HepG2 (cell line): ENCODE measurements at regions not wholly inside any gene's neighbourhood (a gene's known extent, or its start where the extent isn't known, plus 50 kb on each side); places are given as distances from the start of the nearest gene placed in this dataset.

Experiments
- ATAC-seq: fragments of 200-7000 bp; cut with Tn5 transposase; 3 replicates; pipeline ENCODE4 v1.9.1; 2020; ENCODE audit warnings: mild to moderate bottlenecking, moderate library complexity
- BruUV-seq: library from RNA; stranded (reverse); fragments of 400-500 nt; replicated peaks from 2 replicates; lab custom pipeline; 2021; lab: Mats Ljungman, UMichigan
- CTCF ChIA-PET: fragments of 300-600 bp; formaldehyde crosslinking; extraction: SDS; loops from one replicate; lab custom pipeline; 2021; ENCODE audit warnings: low total read pairs, inconsistent platforms, low intra/inter-chr PET ratio; lab: Yijun Ruan, JAX
- POLR2A ChIA-PET: fragments of 350-600 bp; sonication (Branson Sonifier 250); formaldehyde crosslinking; loops from one replicate; lab custom pipeline; 2020; ENCODE audit warnings: antibody characterized with exemption, inconsistent platforms; lab: Yijun Ruan, JAX
- DNase-seq: peaks from one replicate; pipeline ENCODE4 v3.0.0-alpha.2; 2015; ENCODE audit warnings: low spot score
- FAIRE-seq: peaks from 3 replicates; lab custom pipeline; 2011; peaks lifted over from hg19 to GRCh38; lab: Jason Lieb, UNC
- H2AFZ ChIP-seq: one replicate; pipeline ENCODE4 v1.6.1; 2011; ENCODE audit warnings: low read length, inconsistent platforms
- H3K27ac ChIP-seq: fragments of 300-600 bp; 3 replicates; pipeline ENCODE4 v1.8.0; 2011; ENCODE audit warnings: mixed run types, mild to moderate bottlenecking, mixed read lengths, low read length, inconsistent platforms; ENCODE audit not compliant: insufficient read depth; ENCODE audit errors: extremely low read length
- H3K27me3 ChIP-seq, 2 experiments: fragments of 200-600 bp in 1 of 2; 2 replicates in 1 of 2; 3 replicates in 1 of 2; pipeline versions ENCODE4 v1.6.0 to v1.8.0; 2011; ENCODE audit warnings: low read length in 2 of 2, mild to moderate bottlenecking in 2 of 2, moderate library complexity in 2 of 2, inconsistent platforms in 1 of 2; ENCODE audit not compliant: insufficient read depth in 2 of 2, control insufficient read depth in 1 of 2
- H3K36me3 ChIP-seq, 2 experiments: fragments of 200-600 bp in 1 of 2; replicated peaks in 1 of 2; 2 replicates in 1 of 2; 3 replicates in 1 of 2; pipeline versions ENCODE4 v1.5.1 to v1.8.0; 2011; ENCODE audit warnings: low read length in 2 of 2, inconsistent platforms in 1 of 2; ENCODE audit not compliant: insufficient read depth in 2 of 2, control insufficient read depth in 1 of 2
- H3K4me1 ChIP-seq: 2 replicates; pipeline ENCODE4 v1.5.1; 2012; ENCODE audit warnings: low read length, inconsistent platforms; ENCODE audit not compliant: insufficient read depth
- H3K4me2 ChIP-seq: 2 replicates; pipeline ENCODE4 v1.6.0; 2011; ENCODE audit warnings: low read depth, low read length, inconsistent platforms
- H3K4me3 ChIP-seq, 3 experiments: fragments of 200-600 bp in 1 of 3; sonication (generic), shearing (Covaris generic) in 1 of 3; replicated peaks in 1 of 3; 2 replicates each; pipeline ENCODE4 v1.5.1; 2011 to 2016; ENCODE audit warnings: low read length in 3 of 3, inconsistent platforms in 2 of 3, low read depth in 2 of 3, mild to moderate bottlenecking in 2 of 3, control low read depth in 1 of 3, mixed read lengths in 1 of 3; ENCODE audit not compliant: insufficient read depth in 1 of 3
- H3K79me2 ChIP-seq: one replicate; pipeline ENCODE4 v1.6.1; 2011; ENCODE audit warnings: low read length, inconsistent platforms; ENCODE audit not compliant: insufficient read depth
- H3K9ac ChIP-seq: 2 replicates; pipeline ENCODE4 v1.6.0; 2011; ENCODE audit warnings: mild to moderate bottlenecking, low read depth, low read length, inconsistent platforms; ENCODE audit not compliant: insufficient read depth
- H3K9me3 ChIP-seq: 2 replicates; pipeline ENCODE4 v1.5.1; 2012; ENCODE audit warnings: mild to moderate bottlenecking, low read length
- H4K20me1 ChIP-seq: 2 replicates; pipeline ENCODE4 v1.6.0; 2011; ENCODE audit warnings: inconsistent platforms, mild to moderate bottlenecking, low read length, moderate library complexity; ENCODE audit not compliant: insufficient read depth
- CC2D1A ChIP-seq: sonication (generic); formaldehyde crosslinking; IDR thresholded peaks from 2 replicates; pipeline ENCODE4 v1.8.1; 2023; ENCODE audit warnings: mild to moderate bottlenecking, missing genetic modification reagents
- EP300 ChIP-seq, 3 experiments: sonication (generic) in 1 of 3; formaldehyde crosslinking in 1 of 3; IDR thresholded peaks; 2 replicates each; pipeline versions ENCODE4 v1.5.1 to v1.6.1; 2011 to 2020; ENCODE audit warnings: low read depth in 2 of 3, low read length in 2 of 3, borderline replicate concordance in 1 of 3, improper control_type of control experiment in 1 of 3, mild to moderate bottlenecking in 1 of 3, missing genetic modification reagents in 1 of 3, moderate library complexity in 1 of 3
- ETV5 ChIP-seq: IDR thresholded peaks from 2 replicates; pipeline ENCODE4 v1.6.1; 2018; ENCODE audit warnings: missing biosample characterization, missing genetic modification reagents, inconsistent platforms, borderline replicate concordance
- GABPA ChIP-seq, 2 experiments: IDR thresholded peaks; 2 replicates each; pipeline ENCODE4 v1.6.1; 2011 to 2016; ENCODE audit warnings: low read depth in 2 of 2, low read length in 1 of 2, missing biosample characterization in 1 of 2, missing genetic modification characterization in 1 of 2
- MAF1 ChIP-seq: sonication (generic); formaldehyde crosslinking; IDR thresholded peaks from 2 replicates; pipeline ENCODE4 v1.5.0; 2020; ENCODE audit warnings: missing genetic modification reagents, borderline replicate concordance
- NR2F1 ChIP-seq, 2 experiments: fragments of 450-650 bp in 1 of 2; formaldehyde crosslinking in 1 of 2; IDR thresholded peaks; 2 replicates each; pipeline versions ENCODE4 v1.5.0 to v1.6.1; 2016 to 2020; ENCODE audit warnings: mild to moderate bottlenecking in 1 of 2, missing compliant biosample characterization in 1 of 2, missing genetic modification reagents in 1 of 2, moderate library complexity in 1 of 2
- PRPF4 ChIP-seq: fragments of 200-400 bp; formaldehyde crosslinking; IDR thresholded peaks from 2 replicates; pipeline ENCODE4 v1.6.1; 2016; ENCODE audit warnings: low read length, low read depth; ENCODE audit not compliant: poor library complexity, severe bottlenecking
- SCMH1 ChIP-seq: sonication (generic); formaldehyde crosslinking; IDR thresholded peaks from 2 replicates; pipeline ENCODE4 v1.9.0; 2021; ENCODE audit warnings: missing genetic modification reagents, mild to moderate bottlenecking, borderline replicate concordance
- SETDB1 ChIP-seq: sonication (generic); formaldehyde crosslinking; IDR thresholded peaks from 2 replicates; pipeline ENCODE4 v1.5.1; 2020; ENCODE audit warnings: missing genetic modification reagents, mild to moderate bottlenecking, borderline replicate concordance
- SMC3 ChIP-seq: IDR thresholded peaks from 2 replicates; pipeline ENCODE4 v1.6.1; 2011; ENCODE audit warnings: low read length, improper control_type of control experiment
- TP53 ChIP-seq: sonication (generic); formaldehyde crosslinking; conservative IDR thresholded peaks from 2 replicates; pipeline ENCODE4 v1.4.0; 2020; ENCODE audit warnings: missing genetic modification reagents
- TRIM22 ChIP-seq: fragments of 450-650 bp; IDR thresholded peaks from 2 replicates; pipeline ENCODE4 v1.6.1; 2017
- XRCC5 ChIP-seq: fragments of 200-400 bp; formaldehyde crosslinking; optimal IDR thresholded peaks from 2 replicates; pipeline ENCODE3; 2017; ENCODE audit warnings: mild to moderate bottlenecking, low read length
- ZNF33A ChIP-seq: sonication (generic); formaldehyde crosslinking; IDR thresholded peaks from 2 replicates; pipeline ENCODE4 v1.5.1; 2020; ENCODE audit warnings: missing genetic modification reagents, mild to moderate bottlenecking, moderate library complexity, borderline replicate concordance
- ZNF549 ChIP-seq: sonication (generic); formaldehyde crosslinking; IDR thresholded peaks from 2 replicates; pipeline ENCODE4 v1.5.0; 2020; ENCODE audit warnings: missing genetic modification reagents
- ZNF674 ChIP-seq: sonication (generic); formaldehyde crosslinking; IDR thresholded peaks from 2 replicates; pipeline ENCODE4 v1.5.0; 2020; ENCODE audit warnings: low read depth, mild to moderate bottlenecking, missing genetic modification reagents
- ZNF790 ChIP-seq: sonication (generic); formaldehyde crosslinking; IDR thresholded peaks from 2 replicates; pipeline ENCODE4 v1.8.0; 2022; ENCODE audit warnings: missing genetic modification reagents, mild to moderate bottlenecking, borderline replicate concordance
- WGBS: methylation state at CpG from one replicate; pipeline ENCODE4 v1.1.6; 2017; ENCODE audit warnings: low lambda C conversion rate; 5-methylcytosine and 5-hydroxymethylcytosine counted together
- in situ Hi-C: cut with HindIII; loops from 2 replicates; pipeline ENCODE4 v1.10.0; 2017; ENCODE audit warnings: low pct_unique_long_range_greater_than_20kb; ENCODE audit not compliant: extremely low pct_ligation_motif_present
- intact Hi-C: fragments of 100-400 bp; cut with micrococcal nuclease; formaldehyde crosslinking; loops from one replicate; pipeline ENCODE4 v1.10.0; 2022; ENCODE audit not compliant: unreplicated experiment

GRCh38 chr11:10365045-10365444 is 60.2 kb downstream of the ADM start:
- no peak for ATAC-seq
- Histone ChIP-seq H3K36me3 (no peaks in the 10 kb centered on the region), H3K27me3 (no peaks in the 10 kb centered on the region), H3K79me2 (no peaks in the 10 kb centered on the region), H3K4me1 (peaks cover 15% of the 10 kb centered on the region), H4K20me1 (no peaks in the 10 kb centered on the region), H3K27ac (no peak overlapping the region), H3K4me3 (no peak overlapping the region), H2AFZ (no peak overlapping the region), H3K9ac (no peak overlapping the region), H3K9me3 (no peaks in the 10 kb centered on the region), H3K4me2 (no peak overlapping the region)
- TF ChIP-seq SCMH1 (CRISPR knock-in tag) (no peak), ZNF33A (CRISPR knock-in tag) (no peak), ZNF549 (CRISPR knock-in tag) (no peak), MAF1 (CRISPR knock-in tag) (no peak), XRCC5 (no peak), NR2F1 (CRISPR knock-in tag; IDR thresholded peaks at IDR 0.05) (no peak), TRIM22 (no peak), CC2D1A (no peak), SETDB1 (CRISPR knock-in tag) (no peak), PRPF4 (no peak), ETV5 (CRISPR knock-in tag) (no peak), ZNF674 (CRISPR knock-in tag) (no peak), ZNF790 (CRISPR knock-in tag) (no peak), GABPA (IDR thresholded peaks at IDR 0.05; ENCODE audit: low read depth, low read length) (no peak), GABPA (CRISPR knock-in tag; IDR thresholded peaks at IDR 0.05; ENCODE audit: low read depth) (no peak), EP300 (IDR thresholded peaks at IDR 0.05; ENCODE audit: low read depth in 2 of 2, low read length in 2 of 2) (no peak), EP300 (CRISPR knock-in tag; IDR thresholded peaks at IDR 0.05; ENCODE audit: borderline replicate concordance) (no peak), SMC3 (no peak), TP53 (CRISPR knock-in tag) (no peak)
- BruUV-seq: no TSS peak
- POLR2A ChIA-PET: no interaction called here
- intact Hi-C loops (loop anchor here (5.0 kb wide), 1 partner anchor 183 kb away; no protein-coding TSS in a partner anchor), in situ Hi-C loops (loop anchor here (5.0 kb wide), 1 partner anchor 58 kb away; the partner anchor contains the start of gene ADM)
- 80% methylated on average over 5 of the region's 5 CpGs for WGBS
- DNase-seq: no peak
- CTCF ChIA-PET: no interaction called here
- no peak for FAIRE-seq
